ENCODE measurements at regions not wholly inside any gene's neighbourhood (a gene's known extent, or its start where the extent isn't known, plus 50 kb on each side); places are given as distances from the start of the nearest gene placed in this dataset.

GRCh38 chr7:50202052-50202555 lies 102.4 kb upstream of the IKZF1 start:
- TF ChIP-seq, protein P1, sequence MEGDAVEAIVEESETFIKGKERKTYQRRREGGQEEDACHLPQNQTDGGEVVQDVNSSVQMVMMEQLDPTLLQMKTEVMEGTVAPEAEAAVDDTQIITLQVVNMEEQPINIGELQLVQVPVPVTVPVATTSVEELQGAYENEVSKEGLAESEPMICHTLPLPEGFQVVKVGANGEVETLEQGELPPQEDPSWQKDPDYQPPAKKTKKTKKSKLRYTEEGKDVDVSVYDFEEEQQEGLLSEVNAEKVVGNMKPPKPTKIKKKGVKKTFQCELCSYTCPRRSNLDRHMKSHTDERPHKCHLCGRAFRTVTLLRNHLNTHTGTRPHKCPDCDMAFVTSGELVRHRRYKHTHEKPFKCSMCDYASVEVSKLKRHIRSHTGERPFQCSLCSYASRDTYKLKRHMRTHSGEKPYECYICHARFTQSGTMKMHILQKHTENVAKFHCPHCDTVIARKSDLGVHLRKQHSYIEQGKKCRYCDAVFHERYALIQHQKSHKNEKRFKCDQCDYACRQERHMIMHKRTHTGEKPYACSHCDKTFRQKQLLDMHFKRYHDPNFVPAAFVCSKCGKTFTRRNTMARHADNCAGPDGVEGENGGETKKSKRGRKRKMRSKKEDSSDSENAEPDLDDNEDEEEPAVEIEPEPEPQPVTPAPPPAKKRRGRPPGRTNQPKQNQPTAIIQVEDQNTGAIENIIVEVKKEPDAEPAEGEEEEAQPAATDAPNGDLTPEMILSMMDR (conservative IDR thresholded peaks at IDR 0.05) = no peak
- TF ChIP-seq ZFX (IDR thresholded peaks at IDR 0.05) = no peak
